ENCODE measurements at regions not wholly inside any gene's neighbourhood (a gene's known extent, or its start where the extent isn't known, plus 50 kb on each side); places are given as distances from the start of the nearest gene placed in this dataset.

DNA sequence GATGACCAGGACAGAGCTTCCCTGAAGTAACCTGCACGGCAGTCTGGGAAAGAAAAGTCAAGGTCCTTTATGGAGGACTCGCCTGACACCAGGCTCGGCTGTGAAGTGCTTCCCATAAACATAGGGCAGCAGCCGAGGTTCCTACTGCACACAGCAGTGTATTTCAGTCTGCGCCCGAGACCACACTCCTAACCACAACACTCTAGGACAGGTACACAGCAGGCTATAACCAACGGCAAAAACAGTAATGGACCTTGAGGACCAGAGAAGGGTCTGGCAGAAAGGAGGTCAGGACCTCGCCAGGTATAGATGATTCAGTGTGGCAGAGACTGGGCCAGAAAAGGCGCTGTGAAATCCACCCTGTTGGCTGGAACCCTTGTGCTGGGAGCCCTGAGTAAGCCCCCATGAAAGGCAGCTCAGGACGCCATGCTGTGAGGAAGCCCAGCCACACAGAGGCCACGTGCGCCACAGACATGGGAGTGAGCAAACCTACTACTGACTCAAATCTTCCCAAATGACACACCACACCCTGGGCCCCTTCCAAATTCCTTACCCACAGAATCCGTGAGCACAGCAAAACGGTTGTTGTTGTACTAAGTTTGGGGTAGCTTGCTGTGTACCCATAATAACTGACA lies 129.6 kb upstream of the CST7 start:
- Histone ChIP-seq H3F3A (ENCODE audit: control insufficient read depth, insufficient read depth) (no peaks in the 10 kb centered on the region), H3K9me3 (ENCODE audit: control insufficient read depth, insufficient read depth, low read length) (no peaks in the 10 kb centered on the region), H3K4me1 (ENCODE audit: control insufficient read depth, low read length) (no peaks in the 10 kb centered on the region), H3K4me2 (ENCODE audit: low read length) (no peak overlapping the region), H3K27ac (ENCODE audit: low read depth, low read length) (no peak overlapping the region), H3K4me3 (ENCODE audit: low read length) (no peak overlapping the region), H4K20me1 (ENCODE audit: control insufficient read depth, insufficient read depth, low read depth, low read length) (no peaks in the 10 kb centered on the region), H3K36me3 (ENCODE audit: control insufficient read depth, low read length) (no peaks in the 10 kb centered on the region), H3K79me2 (ENCODE audit: control insufficient read depth, low read length) (no peaks in the 10 kb centered on the region), H3K9me2 (replicated peaks; ENCODE audit: control insufficient read depth, low read length) (no peaks in the 10 kb centered on the region), H3K27me3 (ENCODE audit: control insufficient read depth, low read length) (no peaks in the 10 kb centered on the region)
- TF ChIP-seq EZH2phosphoT487 (IDR thresholded peaks at IDR 0.05; ENCODE audit: borderline replicate concordance, low read length) (no peak), CTCF (IDR thresholded peaks at IDR 0.05; ENCODE audit: low read depth, low read length, poor library complexity, severe bottlenecking) (no peak)

DNA sequence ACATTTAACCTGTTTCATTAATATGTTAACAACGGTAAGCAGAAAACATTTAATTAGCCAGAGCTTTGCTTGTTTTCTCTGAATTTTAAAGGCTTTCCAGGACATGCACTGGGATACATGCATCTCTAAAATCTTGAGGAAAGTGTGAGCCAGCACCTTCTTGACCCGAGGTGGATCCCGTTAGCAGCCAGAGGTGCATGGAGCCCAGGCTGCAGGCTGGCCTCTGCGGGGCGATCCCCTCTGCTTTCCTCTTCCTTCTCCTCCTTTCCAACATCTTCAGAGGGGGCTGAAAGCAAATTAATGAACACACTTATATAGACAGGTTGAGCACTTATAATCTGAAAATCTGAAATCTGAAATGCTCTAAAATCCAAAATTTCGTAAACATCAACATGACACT lies 128.7 kb upstream of the CST7 start:
- H3K4me3 ChIP-seq (ENCODE audit: low read length), result no peak overlapping the region
- H3K9me3 ChIP-seq (ENCODE audit: control insufficient read depth, insufficient read depth, low read length), result no peaks in the 10 kb centered on the region
- H4K20me1 ChIP-seq (ENCODE audit: control insufficient read depth, insufficient read depth, low read depth, low read length), result no peaks in the 10 kb centered on the region
- H3K4me1 ChIP-seq (ENCODE audit: control insufficient read depth, low read length), result no peaks in the 10 kb centered on the region
- no peaks in the 10 kb centered on the region for H3K79me2 ChIP-seq (ENCODE audit: control insufficient read depth, low read length)
- no peak overlapping the region for H3K4me2 ChIP-seq (ENCODE audit: low read length)
- no peaks in the 10 kb centered on the region for H3F3A ChIP-seq (ENCODE audit: control insufficient read depth, insufficient read depth)
- TF ChIP-seq EZH2phosphoT487 (IDR thresholded peaks at IDR 0.05; ENCODE audit: borderline replicate concordance, low read length) (no peak), CTCF (IDR thresholded peaks at IDR 0.05; ENCODE audit: low read depth, low read length, poor library complexity, severe bottlenecking) (no peak)
- H3K27ac ChIP-seq (ENCODE audit: low read depth, low read length), result no peak overlapping the region
- no peaks in the 10 kb centered on the region for H3K36me3 ChIP-seq (ENCODE audit: control insufficient read depth, low read length)
- no peaks in the 10 kb centered on the region for H3K27me3 ChIP-seq (ENCODE audit: control insufficient read depth, low read length)
- no peaks in the 10 kb centered on the region for H3K9me2 ChIP-seq (replicated peaks; ENCODE audit: control insufficient read depth, low read length)

- no peak for TF ChIP-seq EZH2phosphoT487 (IDR thresholded peaks at IDR 0.05; ENCODE audit: borderline replicate concordance, low read length)
- no peak for TF ChIP-seq CTCF (IDR thresholded peaks at IDR 0.05; ENCODE audit: low read depth, low read length, poor library complexity, severe bottlenecking)
- no peaks in the 10 kb centered on the region for H4K20me1 ChIP-seq (ENCODE audit: control insufficient read depth, insufficient read depth, low read depth, low read length)
- no peaks in the 10 kb centered on the region for H3K27me3 ChIP-seq (ENCODE audit: control insufficient read depth, low read length)
- H3K9me3 ChIP-seq (ENCODE audit: control insufficient read depth, insufficient read depth, low read length), result no peaks in the 10 kb centered on the region
- H3K4me1 ChIP-seq (ENCODE audit: control insufficient read depth, low read length), result no peaks in the 10 kb centered on the region
- H3K36me3 ChIP-seq (ENCODE audit: control insufficient read depth, low read length), result no peaks in the 10 kb centered on the region
- no peak overlapping the region for H3K4me3 ChIP-seq (ENCODE audit: low read length)
- no peaks in the 10 kb centered on the region for H3K9me2 ChIP-seq (replicated peaks; ENCODE audit: control insufficient read depth, low read length)
- H3K4me2 ChIP-seq (ENCODE audit: low read length), result no peak overlapping the region
- no peak overlapping the region for H3K27ac ChIP-seq (ENCODE audit: low read depth, low read length)
- H3F3A ChIP-seq (ENCODE audit: control insufficient read depth, insufficient read depth), result no peaks in the 10 kb centered on the region
- no peaks in the 10 kb centered on the region for H3K79me2 ChIP-seq (ENCODE audit: control insufficient read depth, low read length)
These were observed 127.7 kb upstream of the CST7 start for GRCh38 chr20:24821391-24821790.

All from DOHH2 (cell line).